HG03095 (cell line): ENCODE measurements at regions not wholly inside any gene's neighbourhood (a gene's known extent, or its start where the extent isn't known, plus 50 kb on each side); places are given as distances from the start of the nearest gene placed in this dataset.

Source experiments
- ATAC-seq: cut with Tn5 transposase; IDR thresholded peaks from one replicate; pipeline ENCODE4 v1.9.1; 2021; ENCODE audit warnings: moderate library complexity; ENCODE audit not compliant: unreplicated experiment

DNA sequence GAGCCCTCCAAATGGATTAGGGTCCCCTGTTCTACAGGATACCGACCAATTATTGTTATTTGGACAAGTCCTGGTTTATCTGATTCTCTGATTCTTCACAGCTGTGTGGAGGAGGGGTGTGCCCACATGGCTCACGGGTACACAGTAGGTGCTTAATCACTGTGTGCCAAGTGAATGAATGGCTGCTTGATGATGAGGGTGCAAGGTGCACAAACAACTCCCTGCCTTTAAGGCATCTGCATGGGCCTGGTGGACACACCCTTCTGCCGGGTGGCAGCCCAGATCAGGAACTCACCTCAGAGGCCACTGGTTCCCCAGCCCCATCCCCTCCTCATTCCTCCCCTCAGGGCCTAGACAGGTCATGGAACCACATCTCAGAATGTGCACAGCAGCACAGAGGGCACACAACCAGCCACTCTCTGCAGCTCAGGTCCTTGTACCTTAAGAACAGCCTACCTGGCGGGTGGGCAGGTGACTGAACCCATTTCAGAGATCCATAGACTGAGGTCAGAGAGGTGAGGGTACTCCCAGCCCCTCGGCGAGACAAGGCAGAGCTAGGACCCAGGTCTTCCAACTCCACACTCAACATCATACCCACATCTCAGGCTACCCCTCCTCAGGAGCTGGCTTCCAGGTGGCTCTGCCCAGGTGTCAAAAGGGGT lies 50.3 kb downstream of the SHANK2 start:
- ATAC-seq, result no peak

DNA sequence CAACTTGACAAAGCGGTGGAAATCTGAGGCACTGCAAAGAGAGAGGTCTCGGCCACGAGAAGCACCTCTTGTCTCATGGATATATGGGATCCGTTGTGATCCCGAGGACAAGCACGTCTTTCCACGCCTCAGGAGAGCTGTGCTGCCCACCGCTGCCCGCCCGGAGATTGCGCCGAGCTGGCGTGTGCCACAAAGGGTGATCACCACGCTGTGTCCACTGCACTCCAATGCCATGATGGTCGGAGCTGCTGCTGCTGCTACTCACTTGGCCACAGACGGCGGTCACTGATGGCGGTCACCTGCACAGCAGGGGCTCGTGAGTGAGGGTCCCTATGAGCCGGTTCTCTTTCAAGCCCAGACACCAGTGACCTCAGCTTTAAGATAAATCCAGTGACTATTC lies 51.1 kb downstream of the SHANK2 start:
- no peak for ATAC-seq

DNA sequence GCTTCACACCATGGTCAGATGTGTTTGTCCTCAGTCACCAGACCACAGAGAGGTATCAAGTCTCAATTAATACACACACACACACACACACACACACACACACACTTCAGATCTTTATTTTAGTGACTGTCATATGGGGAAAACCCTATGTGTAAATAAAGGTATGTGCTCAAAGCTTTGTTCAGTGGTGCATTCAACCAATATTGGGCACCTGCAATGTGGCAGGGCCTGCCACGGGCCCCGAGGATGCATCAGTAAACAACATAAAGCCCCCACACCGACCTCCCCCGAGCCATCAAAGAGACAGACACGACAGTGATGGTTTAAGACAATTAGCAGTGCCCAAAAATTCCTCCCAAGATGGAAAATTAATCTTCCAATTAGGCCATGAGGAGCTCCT lies 51.6 kb downstream of the SHANK2 start:
- ATAC-seq, result no peak

DNA sequence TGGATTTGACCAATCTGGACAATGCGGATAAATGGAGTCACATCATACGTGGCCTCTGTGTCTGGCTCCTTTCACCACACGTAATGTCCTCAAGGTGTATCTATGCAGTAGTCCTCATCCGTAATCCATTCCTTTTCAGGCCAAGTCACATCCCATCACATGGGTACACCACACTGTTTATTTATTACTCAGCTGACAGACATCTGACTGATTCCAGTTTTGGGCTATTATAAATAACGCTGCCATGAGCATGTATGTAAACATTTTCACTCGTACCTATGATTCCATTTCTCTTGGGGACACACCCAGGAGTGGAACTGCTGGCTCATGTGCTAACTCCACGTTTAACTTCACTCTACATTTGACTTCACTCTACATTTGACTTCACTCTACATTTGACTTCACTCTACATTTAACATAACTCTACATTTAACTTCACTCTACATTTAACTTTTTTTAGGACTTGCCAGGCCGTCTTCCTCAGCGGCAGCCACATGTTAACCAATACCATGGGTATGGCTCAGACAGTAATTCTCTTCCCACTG lies 52.1 kb downstream of the SHANK2 start:
- no peak for ATAC-seq

DNA sequence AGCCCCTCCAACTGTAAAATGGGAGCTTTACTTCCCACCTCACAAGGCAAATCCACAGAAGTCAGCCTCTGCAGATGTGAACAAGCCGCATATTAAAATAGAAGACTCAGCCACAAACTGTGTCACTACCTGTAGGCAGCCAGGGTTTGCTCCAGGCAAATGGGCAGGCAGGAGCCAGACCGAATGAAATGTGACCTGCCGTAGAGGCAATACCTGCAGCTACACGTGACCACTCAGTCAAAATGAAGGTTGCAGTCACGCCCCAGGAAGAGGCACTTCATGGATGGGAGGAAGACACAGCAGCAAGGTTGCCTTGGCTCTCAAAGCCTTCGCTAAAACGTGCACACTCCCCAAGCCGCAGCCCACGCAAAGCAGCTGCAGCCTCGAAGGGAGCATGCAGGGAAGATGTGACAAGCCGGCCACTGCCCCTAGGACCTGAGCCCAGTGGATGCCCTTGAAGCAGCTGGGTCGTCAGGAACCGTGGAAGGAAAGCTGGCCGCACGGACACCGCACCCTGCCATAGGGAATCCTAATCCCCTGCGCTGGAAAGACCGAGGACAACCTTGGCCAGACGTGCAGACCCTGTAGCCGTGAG lies 53.1 kb downstream of the SHANK2 start:
- no peak for ATAC-seq

DNA sequence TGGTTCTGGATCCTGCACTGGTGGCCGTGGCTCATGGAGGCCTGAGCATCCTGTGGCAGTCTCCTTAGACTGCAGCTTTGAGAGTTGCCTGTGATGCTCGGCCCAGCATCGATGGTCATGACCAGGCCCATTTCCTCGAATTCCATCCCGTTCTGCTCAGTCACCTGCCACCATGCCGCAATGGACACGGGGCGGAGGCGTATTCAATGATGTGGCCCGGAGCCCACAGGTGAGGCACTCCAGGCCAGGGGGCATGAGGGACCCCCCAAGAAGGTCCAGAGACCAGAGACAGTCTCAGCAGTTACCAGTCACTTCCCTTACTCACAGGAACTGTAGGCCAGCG lies 53.6 kb downstream of the SHANK2 start:
- no peak for ATAC-seq

DNA sequence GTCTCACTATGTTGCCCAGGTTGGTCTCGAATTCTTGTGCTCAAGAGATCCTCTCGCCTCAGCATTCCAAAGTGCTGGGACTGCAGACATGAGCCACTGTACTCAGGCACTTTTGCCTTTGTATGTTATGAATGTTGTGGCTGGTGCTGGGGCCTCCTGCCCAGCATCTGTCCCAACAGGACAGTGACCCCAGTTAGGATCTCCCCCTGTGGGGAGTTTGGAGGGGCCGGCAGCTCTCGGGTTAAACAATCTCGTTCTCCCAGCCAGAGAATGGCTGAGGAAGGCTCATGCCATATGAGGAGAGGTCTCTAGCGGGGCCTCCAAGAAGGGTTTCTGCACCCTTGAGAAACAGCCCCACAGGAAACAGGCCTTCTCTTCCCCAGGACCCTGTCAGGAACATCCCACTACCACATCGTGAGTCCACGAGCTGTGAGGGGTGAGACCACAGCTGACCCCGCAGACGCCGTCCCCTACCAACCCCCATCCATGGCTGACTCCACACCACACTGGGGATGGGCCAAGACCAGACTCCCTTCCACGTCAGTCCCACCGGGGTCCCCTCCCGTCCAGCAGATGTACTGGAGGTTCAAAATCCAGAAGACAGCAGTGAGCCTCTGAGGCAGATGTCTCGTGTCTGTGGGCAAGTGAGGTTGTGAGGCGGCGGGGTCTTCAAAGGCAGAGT lies 54.1 kb downstream of the SHANK2 start:
- ATAC-seq, result no peak

DNA sequence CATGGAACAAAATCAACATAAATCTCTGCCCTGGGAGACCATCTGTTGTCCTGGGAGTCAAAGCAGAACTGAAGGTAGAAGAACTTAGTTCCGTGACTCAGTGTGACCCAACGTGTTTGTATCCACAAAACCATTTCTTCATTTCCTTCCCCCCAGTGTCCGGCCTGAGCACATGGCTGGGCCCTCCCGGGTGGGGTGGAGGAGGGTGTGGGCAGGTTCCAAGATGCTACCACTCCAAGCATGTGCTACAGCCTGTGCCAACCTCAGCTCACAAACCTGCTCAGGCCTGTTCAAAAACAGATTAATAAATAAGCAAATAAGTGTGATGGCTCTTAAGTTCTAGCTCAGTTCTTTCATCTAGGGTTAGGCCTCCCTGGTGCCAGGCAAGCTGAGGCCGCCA lies 55.3 kb downstream of the SHANK2 start:
- no peak for ATAC-seq

DNA sequence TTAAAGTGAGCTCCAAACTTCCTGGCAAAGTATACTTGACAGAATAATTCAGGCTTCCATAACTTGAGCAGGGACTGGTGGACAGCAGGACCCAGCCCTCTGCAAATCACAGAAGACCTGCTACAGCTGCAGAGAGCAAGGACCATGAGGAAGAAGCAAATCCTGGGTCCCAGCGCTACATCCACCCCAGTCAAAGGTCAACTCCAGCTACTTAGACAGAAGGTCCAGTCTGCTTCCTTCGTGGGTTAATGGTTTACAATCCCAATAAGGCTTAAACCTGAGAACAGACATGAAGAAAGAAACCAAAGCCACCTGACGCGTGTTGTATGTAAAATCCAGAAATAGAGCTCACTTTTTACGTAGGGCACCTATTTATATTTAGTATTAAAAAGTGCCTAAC lies 57.7 kb downstream of the SHANK2 start:
- no peak for ATAC-seq

DNA sequence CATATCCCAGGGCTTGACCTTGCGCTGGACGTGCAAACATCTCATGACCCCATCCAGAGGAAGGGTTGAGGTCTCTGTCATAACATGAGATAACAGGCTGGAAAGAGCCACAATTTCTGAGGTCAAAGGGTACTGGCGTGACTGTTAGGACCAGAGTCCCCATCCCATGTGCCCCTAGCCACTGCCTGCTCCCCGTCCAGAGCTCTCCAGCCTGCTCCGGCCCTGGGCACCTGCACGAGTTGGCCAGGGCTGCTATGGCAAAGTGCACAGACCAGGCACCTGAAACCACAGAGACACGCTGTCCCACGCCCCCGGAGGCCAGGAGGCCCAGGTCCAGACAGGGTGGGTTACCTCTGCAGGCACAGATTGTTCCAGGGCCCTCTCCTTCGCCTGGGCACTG lies 58.9 kb downstream of the SHANK2 start:
- no peak for ATAC-seq

DNA sequence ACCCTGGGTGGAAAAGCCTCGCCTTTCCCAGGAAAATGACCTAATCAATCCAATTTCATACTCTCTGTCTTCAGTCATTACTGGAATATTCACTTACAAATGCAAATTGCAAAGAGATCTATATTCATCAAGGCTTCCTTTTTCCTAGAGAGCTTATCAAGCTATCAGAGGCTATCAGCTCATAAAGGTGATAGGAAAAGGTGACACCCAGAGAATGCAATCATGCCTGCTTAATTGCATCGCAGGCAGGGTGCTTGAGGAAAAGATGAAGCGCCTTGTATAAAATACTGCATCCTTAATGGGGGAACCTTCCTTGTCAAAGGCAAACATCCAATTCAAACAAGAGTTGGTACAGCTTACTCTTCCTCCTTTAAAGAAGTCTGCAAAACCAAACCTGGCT lies 59.7 kb downstream of the SHANK2 start:
- no peak for ATAC-seq

DNA sequence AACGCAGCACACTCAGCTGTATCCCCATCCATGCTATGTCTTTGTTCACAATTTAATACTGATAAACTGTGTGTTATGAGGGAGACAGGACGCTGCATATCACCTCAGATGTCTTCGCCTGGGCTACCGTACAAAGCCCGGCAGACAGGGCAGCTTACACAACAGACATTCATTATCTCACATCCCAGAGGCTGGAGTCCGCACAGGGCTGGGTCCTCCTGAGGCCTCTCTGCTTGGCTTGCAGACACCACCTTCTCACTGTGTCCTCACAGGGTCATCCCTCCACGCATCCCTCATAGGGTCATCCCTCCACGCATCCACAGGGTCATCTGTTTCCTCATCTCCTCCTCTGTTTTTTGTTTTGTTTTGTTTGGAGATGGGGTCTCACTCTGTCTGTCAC lies 61.2 kb downstream of the SHANK2 start:
- no peak for ATAC-seq

DNA sequence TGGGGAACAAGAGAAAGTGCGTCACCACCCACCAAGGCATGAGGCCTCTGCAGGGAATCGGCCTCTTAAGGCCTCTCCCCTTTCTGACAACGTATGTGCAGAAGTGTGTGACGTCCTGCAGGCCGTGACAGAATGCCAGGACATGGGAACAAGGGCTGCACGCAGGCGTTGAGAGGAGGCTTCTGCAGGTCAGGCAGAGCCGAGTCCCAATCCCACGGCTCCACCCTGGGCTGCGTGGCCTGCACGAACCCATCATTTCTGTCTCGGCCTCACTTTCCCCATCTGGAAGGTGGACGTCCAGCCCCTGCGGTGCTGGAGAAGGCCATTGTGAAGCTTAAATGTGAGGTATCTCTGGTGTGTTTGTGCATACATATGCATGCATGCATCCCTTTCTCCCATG lies 61.8 kb downstream of the SHANK2 start:
- ATAC-seq, result no peak

DNA sequence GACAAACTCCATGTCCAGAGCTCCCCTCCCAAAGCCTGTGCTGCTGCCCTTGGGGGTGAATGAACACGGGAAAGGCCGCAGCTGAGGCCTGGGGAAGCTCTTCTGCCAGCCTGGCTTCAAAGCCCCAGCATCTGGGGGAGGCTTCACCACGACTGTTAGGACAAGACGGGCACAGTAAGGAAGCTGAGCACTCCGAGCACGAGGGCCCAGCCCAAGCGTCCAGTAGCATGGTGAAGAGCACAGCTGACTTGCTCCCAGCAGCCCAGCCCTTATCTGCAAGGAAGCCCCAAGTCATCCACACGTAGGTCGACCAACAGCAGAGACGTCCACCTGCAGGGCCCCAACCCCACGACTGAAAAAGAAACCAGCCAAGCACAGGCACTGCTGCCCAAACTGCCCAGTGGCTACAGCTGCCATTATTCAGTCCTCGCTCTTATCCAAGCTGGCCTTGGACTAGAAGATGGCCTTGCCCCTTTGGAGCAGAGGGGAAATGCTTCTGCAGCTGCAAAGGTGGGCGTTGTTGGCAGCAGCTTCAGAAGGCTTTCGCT lies 62.5 kb downstream of the SHANK2 start:
- no peak for ATAC-seq

DNA sequence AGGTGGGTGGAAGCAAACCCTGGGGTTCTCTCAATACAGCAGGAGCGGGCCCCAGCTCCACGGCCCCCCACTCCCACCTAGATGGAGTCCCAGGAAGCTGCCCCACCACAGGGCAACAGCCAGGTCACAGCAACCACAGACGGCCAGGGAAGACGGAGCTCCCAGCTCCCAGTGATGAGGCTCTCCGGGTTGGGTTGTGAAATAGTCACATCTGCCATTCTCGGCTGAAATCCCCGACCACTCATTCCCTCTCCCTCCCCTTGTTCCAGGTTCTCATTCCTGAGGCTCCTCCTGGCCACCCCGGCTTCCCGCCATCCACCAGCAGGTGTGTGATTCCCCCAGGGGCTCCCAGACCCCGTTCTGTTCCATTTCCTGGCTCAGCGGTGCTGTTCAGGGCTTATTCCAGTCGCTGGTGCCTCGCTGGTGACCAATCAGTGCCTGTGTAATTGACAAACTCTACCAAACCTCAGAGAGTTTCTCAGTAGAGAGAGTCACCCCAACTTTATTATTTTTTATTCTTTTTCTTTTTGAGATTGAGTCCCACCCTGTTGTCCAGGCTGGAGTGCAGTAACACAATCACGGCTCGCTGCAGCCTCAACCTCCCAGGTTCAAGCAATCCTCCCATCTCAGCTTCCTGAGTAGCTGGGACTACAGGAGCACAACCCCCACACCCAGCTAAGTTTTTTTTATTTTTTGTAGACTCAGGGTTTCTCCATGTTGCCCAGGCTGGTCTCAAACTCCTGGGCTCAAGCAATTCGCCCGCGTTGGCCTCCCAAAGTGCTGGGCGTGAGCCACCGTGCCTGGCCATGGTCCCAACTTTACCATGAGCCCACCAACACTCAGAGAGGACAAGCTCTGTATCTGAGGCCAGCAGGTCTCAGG lies 63.2 kb downstream of the SHANK2 start:
- ATAC-seq, result no peak

DNA sequence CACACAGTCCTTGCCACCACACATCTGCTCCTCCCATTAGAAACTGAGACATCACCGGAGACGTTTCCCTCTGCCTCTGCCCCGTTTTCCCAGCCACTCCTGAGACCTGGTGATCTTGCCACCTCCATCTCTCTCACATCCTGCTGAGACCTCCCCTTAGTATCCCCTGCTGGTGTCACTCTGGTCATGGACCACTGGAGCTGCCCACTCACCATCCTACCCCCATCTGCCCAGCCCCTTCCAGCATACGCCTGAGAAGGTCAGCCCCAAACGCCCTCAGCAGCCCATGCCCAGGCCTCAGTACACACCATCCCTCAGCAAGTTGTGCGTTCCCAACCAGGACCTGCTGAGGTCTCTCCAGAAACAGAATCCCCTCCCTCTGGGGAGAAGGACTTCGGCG lies 64.3 kb downstream of the SHANK2 start:
- ATAC-seq, result no peak

DNA sequence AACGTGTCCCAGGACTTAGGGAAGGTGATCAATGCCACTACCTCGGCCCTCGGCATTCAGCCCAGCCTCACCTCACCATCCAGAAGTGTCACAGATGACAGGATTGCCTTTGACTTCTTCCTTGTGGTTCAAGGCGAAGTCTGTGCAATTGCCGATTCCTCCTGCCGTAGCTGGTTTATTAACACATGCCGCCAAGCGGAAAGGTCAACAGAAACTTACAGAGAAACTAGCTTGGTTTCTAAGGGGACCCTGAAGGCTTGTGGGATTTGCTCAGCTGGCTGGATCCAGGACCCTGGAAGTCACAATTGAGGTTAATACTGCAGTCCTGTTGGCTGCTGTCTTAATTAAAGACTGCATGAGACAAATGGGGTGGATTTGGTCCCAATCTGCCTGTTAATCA lies 65.6 kb downstream of the SHANK2 start:
- ATAC-seq, result no peak

DNA sequence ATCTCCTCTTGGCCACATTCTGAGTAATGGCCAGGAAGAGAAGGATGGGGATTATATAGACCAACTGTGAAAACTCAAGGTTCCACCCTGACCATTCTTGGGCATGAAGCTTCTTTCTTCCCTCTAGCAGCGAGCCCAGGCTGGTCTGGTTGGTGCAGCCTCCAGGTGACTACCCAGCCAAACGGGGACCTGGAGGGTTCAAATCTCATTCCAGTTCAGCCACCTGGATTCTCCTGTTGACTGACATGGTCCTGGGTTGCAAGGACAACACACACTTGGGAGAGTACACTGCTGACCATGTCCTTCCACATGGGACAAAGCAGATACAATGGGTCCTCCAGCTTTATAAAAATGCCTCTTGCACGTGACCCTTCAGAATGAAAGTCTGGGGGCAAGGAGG lies 67.0 kb downstream of the SHANK2 start:
- no peak for ATAC-seq

DNA sequence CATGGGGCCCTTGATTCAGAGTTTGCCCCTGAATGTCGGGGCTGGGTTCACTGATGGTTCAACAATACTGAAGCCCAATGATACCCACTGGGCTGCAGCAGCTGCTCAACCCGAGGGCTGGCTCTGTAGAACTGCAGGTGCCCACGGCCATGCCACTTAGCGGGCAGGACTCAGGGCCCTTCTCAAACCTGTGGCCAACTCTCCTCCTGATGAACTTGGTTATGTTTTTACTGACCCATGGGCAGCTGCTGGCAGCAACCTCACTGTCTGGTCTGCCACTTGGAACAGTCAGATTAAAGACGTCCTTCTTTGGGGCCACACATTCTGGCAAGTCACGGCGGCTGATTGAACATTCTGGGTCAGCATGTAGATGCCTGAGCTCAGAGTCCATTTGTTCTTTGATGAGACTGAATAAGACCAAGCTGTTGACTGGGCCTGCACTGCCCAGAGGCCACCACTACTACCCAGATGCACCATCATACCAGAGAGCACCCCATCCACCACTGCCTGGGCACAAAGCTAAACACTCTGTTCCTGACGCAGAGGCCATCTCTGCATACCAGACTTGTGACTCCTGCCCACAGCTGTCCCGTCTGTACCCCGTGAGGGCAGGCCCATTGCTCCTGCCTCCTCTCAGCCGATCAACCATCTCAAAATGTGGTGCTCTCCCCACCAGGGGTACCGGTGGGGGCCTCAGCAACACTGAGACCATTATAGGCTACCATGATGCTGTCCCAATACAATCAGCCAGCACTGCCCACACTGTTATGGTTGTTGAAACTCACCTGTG lies 67.8 kb downstream of the SHANK2 start:
- ATAC-seq, result no peak

DNA sequence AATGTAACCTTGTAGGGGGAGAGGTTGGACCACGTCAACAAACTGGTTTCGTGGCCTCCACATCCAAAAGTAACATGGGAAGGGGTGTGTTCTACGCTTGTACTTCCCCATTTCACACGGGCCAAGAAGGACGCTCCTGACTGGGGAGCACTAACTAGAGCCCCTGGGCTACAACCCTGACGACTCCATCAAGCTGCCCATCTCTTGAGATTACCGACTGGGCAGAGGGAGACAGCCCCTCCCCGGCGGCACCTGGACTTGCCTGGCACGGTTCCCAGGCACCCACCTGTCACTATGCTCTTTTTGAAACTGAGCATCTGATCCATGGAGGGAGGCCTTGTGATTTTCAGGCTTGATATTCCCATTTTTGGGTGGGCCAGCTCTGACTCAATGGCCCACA lies 68.5 kb downstream of the SHANK2 start:
- ATAC-seq, result no peak
